Uterus (tissue), 2 donors: ENCODE measurements at regions not wholly inside any gene's neighbourhood (a gene's known extent, or its start where the extent isn't known, plus 50 kb on each side); places are given as distances from the start of the nearest gene placed in this dataset.

Experiments used
- POLR2A ChIP-seq, 2 donors: fragments of 450-650 bp; IDR thresholded peaks; one replicate each; pipeline ENCODE4 v1.6.1; 2016; ENCODE audit warnings: antibody characterized with exemption in 2 of 2, mild to moderate bottlenecking in 1 of 2, moderate library complexity in 1 of 2
- TF ChIP-seq, protein P1 (sequence below), 4 experiments: fragments of 200-600 bp in 2 of 4; fragments of 450-650 bp in 2 of 4; sonication (generic) in 2 of 4; IDR thresholded peaks; one replicate each; pipeline ENCODE4 v1.5.1; 2016 to 2019; ENCODE audit warnings: antibody characterized with exemption in 4 of 4, mild to moderate bottlenecking in 2 of 4, moderate library complexity in 1 of 4

DNA sequence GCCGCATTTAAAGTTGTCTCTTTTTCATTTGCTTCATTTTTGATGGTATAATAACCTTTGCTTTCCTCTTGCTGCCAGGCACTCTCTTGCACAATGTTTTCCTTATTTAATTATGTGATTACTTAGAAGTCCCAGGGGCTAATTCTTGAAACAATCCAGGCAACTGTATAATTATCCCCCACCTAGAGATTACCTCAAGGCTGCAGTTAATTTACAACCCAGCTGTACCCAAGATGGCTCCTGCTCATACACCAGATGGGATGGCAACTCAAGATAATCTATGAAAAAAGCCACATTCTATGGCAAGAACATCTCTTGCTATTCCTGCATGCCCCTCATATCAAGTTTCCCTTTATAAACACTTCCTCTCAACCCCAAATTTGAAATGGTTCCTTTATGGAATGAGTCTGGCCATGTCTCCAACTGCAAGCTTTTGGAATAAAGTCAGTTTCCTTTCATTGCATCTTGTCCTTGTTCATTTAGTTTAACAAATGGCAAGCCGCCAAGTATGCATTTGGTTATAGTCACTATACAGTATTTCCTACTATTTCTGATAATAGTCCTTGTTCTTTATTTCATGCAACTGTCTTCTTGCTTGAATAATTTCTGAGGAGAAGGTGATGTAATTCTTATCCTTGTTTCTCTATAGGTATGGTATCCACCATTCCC lies 1042.6 kb downstream of the PLA2G4A start:
- TF ChIP-seq, protein P1, sequence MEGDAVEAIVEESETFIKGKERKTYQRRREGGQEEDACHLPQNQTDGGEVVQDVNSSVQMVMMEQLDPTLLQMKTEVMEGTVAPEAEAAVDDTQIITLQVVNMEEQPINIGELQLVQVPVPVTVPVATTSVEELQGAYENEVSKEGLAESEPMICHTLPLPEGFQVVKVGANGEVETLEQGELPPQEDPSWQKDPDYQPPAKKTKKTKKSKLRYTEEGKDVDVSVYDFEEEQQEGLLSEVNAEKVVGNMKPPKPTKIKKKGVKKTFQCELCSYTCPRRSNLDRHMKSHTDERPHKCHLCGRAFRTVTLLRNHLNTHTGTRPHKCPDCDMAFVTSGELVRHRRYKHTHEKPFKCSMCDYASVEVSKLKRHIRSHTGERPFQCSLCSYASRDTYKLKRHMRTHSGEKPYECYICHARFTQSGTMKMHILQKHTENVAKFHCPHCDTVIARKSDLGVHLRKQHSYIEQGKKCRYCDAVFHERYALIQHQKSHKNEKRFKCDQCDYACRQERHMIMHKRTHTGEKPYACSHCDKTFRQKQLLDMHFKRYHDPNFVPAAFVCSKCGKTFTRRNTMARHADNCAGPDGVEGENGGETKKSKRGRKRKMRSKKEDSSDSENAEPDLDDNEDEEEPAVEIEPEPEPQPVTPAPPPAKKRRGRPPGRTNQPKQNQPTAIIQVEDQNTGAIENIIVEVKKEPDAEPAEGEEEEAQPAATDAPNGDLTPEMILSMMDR (IDR thresholded peaks at IDR 0.05): no peak
- no peak for TF ChIP-seq POLR2A (IDR thresholded peaks at IDR 0.05)
